ENCODE measurements at regions not wholly inside any gene's neighbourhood (a gene's known extent, or its start where the extent isn't known, plus 50 kb on each side); places are given as distances from the start of the nearest gene placed in this dataset.

DNA sequence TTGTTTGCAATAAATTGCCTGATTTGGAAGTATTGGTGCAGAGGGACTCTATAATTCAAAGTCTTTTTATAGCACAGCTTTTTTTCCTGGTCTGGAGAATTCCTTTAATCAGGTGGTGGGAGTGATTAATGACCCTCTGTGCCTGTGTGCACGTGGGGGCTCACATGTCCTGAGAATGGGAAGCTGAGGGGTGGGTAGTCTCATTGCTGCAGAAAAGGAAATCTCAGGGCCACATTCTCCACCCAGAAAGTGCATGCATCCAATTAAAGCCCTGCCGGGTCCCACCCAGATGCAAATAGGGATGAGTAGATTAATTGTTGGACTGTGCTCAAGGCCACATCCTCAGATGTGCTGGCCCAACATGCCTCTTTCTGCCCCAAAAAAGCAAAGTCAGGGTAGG is 324.7 kb downstream of the CXCL12 start:
- FAIRE-seq: no peak

GRCh38 chr10:44058259-44058658 is 326.6 kb downstream of the CXCL12 start:
- Histone ChIP-seq H4K20me1 (ENCODE audit: control insufficient read depth, extremely low read depth, insufficient read depth, low read length) (no peaks in the 10 kb centered on the region), H3K4me2 (ENCODE audit: control insufficient read depth, extremely low read depth, insufficient read depth, low read depth, low read length) (no peak overlapping the region), H3K9ac (ENCODE audit: control insufficient read depth, extremely low read depth, insufficient read depth, low read length) (no peak overlapping the region), H3K79me2 (ENCODE audit: control insufficient read depth, insufficient read depth, low read length) (no peaks in the 10 kb centered on the region), H3K4me1 (ENCODE audit: control insufficient read depth, extremely low read depth, insufficient read depth, low read length) (no peaks in the 10 kb centered on the region), H3K9me3 (ENCODE audit: control insufficient read depth, low read depth, low read length) (no peaks in the 10 kb centered on the region), H3K36me3 (ENCODE audit: control insufficient read depth in 2 of 2, extremely low read depth in 1 of 2, insufficient read depth in 2 of 2, low read length in 2 of 2) (no peaks in the 10 kb centered on the region), H3K27ac (ENCODE audit: control insufficient read depth, insufficient read depth, low read length) (no peak overlapping the region), H2AFZ (ENCODE audit: control insufficient read depth, low read length) (no peak overlapping the region), H3K4me3 (ENCODE audit: control insufficient read depth in 2 of 3, extremely low read depth in 1 of 3, insufficient read depth in 2 of 3, low read depth in 1 of 3, low read length in 3 of 3) (no peak overlapping the region), H3K9me1 (ENCODE audit: control insufficient read depth, extremely low read depth, insufficient read depth, low read length) (no peaks in the 10 kb centered on the region), H3K27me3 (ENCODE audit: control insufficient read depth, extremely low read depth, insufficient read depth, low read length) (peaks cover 12% of the 10 kb centered on the region)
- dilution Hi-C loops (cut with MboI; ENCODE audit: extremely low pct_ligation_motif_present, low sequenced_read_pairs): no loop called here
- TF ChIP-seq CTCF (optimal IDR thresholded peaks at IDR 0.05 in 1 of 3, IDR thresholded peaks at IDR 0.05 in 1 of 3, conservative IDR thresholded peaks at IDR 0.05 in 1 of 3; ENCODE audit: extremely low read depth in 1 of 3, insufficient read depth in 2 of 3, low read length in 3 of 3) (no peak), EZH2 (IDR thresholded peaks at IDR 0.05; ENCODE audit: low read length) (no peak)
- FAIRE-seq (no peak), DNase-seq (ENCODE audit: low read depth, low spot score) (no peak)

More for the DNA sequence above, 324.7 kb downstream of the CXCL12 start:
- H3K79me2 ChIP-seq (ENCODE audit: control insufficient read depth, insufficient read depth, low read length): no peaks in the 10 kb centered on the region
- no peaks in the 10 kb centered on the region for H4K20me1 ChIP-seq (ENCODE audit: control insufficient read depth, extremely low read depth, insufficient read depth, low read length)
- H3K27ac ChIP-seq (ENCODE audit: control insufficient read depth, insufficient read depth, low read length): no peak overlapping the region
- no peaks in the 10 kb centered on the region for H3K9me3 ChIP-seq (ENCODE audit: control insufficient read depth, low read depth, low read length)
- no peaks in the 10 kb centered on the region for H3K9me1 ChIP-seq (ENCODE audit: control insufficient read depth, extremely low read depth, insufficient read depth, low read length)
- peaks cover 6% of the 10 kb centered on the region for H3K27me3 ChIP-seq (ENCODE audit: control insufficient read depth, extremely low read depth, insufficient read depth, low read length)
- no peak for TF ChIP-seq CTCF (optimal IDR thresholded peaks at IDR 0.05 in 1 of 3, IDR thresholded peaks at IDR 0.05 in 1 of 3, conservative IDR thresholded peaks at IDR 0.05 in 1 of 3; ENCODE audit: extremely low read depth in 1 of 3, insufficient read depth in 2 of 3, low read length in 3 of 3)
- no peak overlapping the region for H3K4me3 ChIP-seq (ENCODE audit: control insufficient read depth in 2 of 3, extremely low read depth in 1 of 3, insufficient read depth in 2 of 3, low read depth in 1 of 3, low read length in 3 of 3)
- H3K9ac ChIP-seq (ENCODE audit: control insufficient read depth, extremely low read depth, insufficient read depth, low read length): no peak overlapping the region
- no peak overlapping the region for H3K4me2 ChIP-seq (ENCODE audit: control insufficient read depth, extremely low read depth, insufficient read depth, low read depth, low read length)
- dilution Hi-C loops (cut with MboI; ENCODE audit: extremely low pct_ligation_motif_present, low sequenced_read_pairs): no loop called here
- no peaks in the 10 kb centered on the region for H3K4me1 ChIP-seq (ENCODE audit: control insufficient read depth, extremely low read depth, insufficient read depth, low read length)
- no peaks in the 10 kb centered on the region for H3K36me3 ChIP-seq (ENCODE audit: control insufficient read depth in 2 of 2, extremely low read depth in 1 of 2, insufficient read depth in 2 of 2, low read length in 2 of 2)
- no peak for DNase-seq (ENCODE audit: low read depth, low spot score)
- no peak overlapping the region for H2AFZ ChIP-seq (ENCODE audit: control insufficient read depth, low read length)
